AG04450 (cell line): ENCODE measurements at regions not wholly inside any gene's neighbourhood (a gene's known extent, or its start where the extent isn't known, plus 50 kb on each side); places are given as distances from the start of the nearest gene placed in this dataset.

Experiments
- CTCF ChIA-PET: fragments of 300-600, 350-600 bp; formaldehyde crosslinking; extraction: SDS; loops from one replicate; lab custom pipeline; 2022; ENCODE audit warnings: antibody characterized with exemption, inconsistent platforms; lab: Charles Lee
- POLR2A ChIA-PET: fragments of 350-600 bp; formaldehyde crosslinking; extraction: SDS; loops from one replicate; lab custom pipeline; 2021; ENCODE audit warnings: antibody characterized with exemption, inconsistent platforms; lab: Yijun Ruan, JAX
- DNase-seq: peaks from one replicate; pipeline ENCODE4 v3.0.0-alpha.2; 2011; ENCODE audit warnings: low read depth, low spot score
- H3K27ac ChIP-seq: one replicate; pipeline ENCODE4 v1.5.1; 2012; ENCODE audit warnings: low read depth, low read length, control low read depth
- H3K27me3 ChIP-seq: one replicate; pipeline ENCODE4 v1.6.0; 2012; ENCODE audit warnings: low read length; ENCODE audit not compliant: control insufficient read depth, insufficient read depth
- H3K4me3 ChIP-seq: 2 replicates; pipeline ENCODE4 v1.5.1; 2011; ENCODE audit warnings: mild to moderate bottlenecking, low read depth, low read length, control low read depth
- H3K9me3 ChIP-seq: 2 replicates; pipeline ENCODE4 v1.5.1; 2012; ENCODE audit warnings: low read length; ENCODE audit not compliant: control insufficient read depth, insufficient read depth
- TF ChIP-seq, protein P1 (sequence below): IDR thresholded peaks from 2 replicates; pipeline ENCODE4 v1.5.1; 2011; ENCODE audit warnings: low read depth, low read length, control low read depth, inconsistent platforms

DNA sequence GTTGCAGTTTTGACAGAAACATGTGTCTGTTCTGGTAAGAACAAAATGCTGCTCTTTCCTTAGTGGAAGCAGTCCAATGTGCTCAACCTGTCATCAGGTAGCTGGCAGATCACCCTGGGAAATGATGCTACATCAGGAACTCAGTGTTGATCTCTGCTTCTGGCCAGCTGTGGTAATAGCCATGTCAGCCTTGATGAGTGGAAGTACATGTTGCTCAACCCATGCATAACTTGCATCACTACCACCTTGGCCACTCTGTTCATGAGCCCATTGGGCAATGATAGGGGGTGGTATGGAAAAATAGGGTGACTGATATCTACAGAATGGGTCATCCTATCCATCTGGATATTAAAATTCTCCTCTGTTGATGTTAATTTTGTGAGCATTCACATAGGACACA is 411.0 kb downstream of the C12orf50 start:
- Histone ChIP-seq H3K9me3 (no peaks in the 10 kb centered on the region), H3K27me3 (no peaks in the 10 kb centered on the region), H3K4me3 (no peak overlapping the region), H3K27ac (no peak overlapping the region)
- DNase-seq = no peak
- TF ChIP-seq, protein P1, sequence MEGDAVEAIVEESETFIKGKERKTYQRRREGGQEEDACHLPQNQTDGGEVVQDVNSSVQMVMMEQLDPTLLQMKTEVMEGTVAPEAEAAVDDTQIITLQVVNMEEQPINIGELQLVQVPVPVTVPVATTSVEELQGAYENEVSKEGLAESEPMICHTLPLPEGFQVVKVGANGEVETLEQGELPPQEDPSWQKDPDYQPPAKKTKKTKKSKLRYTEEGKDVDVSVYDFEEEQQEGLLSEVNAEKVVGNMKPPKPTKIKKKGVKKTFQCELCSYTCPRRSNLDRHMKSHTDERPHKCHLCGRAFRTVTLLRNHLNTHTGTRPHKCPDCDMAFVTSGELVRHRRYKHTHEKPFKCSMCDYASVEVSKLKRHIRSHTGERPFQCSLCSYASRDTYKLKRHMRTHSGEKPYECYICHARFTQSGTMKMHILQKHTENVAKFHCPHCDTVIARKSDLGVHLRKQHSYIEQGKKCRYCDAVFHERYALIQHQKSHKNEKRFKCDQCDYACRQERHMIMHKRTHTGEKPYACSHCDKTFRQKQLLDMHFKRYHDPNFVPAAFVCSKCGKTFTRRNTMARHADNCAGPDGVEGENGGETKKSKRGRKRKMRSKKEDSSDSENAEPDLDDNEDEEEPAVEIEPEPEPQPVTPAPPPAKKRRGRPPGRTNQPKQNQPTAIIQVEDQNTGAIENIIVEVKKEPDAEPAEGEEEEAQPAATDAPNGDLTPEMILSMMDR = no peak
- POLR2A ChIA-PET = no interaction called here
- CTCF ChIA-PET = no interaction called here

DNA sequence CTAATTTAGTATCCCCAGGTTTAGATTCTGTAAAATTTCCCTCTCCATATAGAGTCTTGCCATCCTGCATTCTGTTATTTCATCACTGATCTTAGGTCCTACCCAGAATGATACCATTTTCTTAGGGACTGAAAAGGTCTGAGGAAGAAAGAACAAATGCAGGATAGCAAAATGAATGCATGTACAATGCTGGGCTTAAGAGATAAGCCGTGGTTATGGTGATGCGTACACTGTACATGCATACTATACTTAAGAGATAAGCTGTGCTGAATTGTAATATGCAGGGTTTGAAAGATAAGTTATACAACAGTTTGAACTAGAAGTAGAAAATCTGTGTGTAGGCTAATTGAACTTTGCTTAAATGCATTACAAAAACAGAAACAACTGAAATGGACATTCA is 416.2 kb downstream of the C12orf50 start:
- no peaks in the 10 kb centered on the region for H3K9me3 ChIP-seq
- POLR2A ChIA-PET = no interaction called here
- DNase-seq = no peak
- H3K4me3 ChIP-seq = no peak overlapping the region
- H3K27ac ChIP-seq = no peak overlapping the region
- no peaks in the 10 kb centered on the region for H3K27me3 ChIP-seq
- CTCF ChIA-PET = no interaction called here
- TF ChIP-seq, protein P1 = no peak

DNA sequence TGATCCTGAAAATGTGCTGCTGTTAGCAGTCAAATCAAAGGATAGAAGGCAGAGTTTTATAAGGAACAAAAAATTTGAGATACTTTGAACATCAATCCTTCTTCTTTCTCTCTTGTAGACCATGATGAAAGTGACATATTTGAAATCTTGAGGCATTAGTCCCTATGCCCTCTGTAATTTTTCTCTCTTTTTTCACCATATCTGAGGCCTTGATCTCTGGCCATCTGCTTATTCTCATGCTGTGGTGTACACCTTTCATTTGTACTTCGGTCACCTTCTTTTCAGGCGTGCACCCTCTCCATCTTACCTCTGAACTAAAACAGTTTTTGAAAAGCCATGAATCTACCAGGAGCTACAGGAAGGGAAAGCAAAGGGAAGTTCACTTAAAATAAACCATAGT is 420.9 kb downstream of the C12orf50 start:
- Histone ChIP-seq H3K4me3 (no peak overlapping the region), H3K27ac (no peak overlapping the region), H3K27me3 (no peaks in the 10 kb centered on the region), H3K9me3 (no peaks in the 10 kb centered on the region)
- ChIA-PET POLR2A (no interaction called here), CTCF (no interaction called here)
- DNase-seq = no peak
- TF ChIP-seq, protein P1 = no peak

DNA sequence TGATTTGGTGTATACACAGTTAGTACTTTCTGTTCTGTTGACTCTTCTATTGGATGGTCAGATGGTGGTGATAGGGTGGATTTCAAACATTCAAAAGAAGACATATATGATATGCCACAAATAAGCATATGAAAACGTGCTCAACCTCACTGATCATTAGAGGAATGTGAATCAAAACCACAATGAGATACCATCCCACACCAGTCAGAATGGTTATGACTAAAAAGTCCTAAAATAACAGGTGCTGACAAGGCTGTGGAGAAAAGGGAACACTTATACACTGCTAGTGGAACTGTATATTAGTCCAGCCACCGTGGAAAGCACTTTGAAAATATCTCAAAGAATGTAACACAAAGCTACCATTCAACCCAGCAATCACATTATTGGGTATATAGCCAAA is 425.5 kb downstream of the C12orf50 start:
- POLR2A ChIA-PET = no interaction called here
- CTCF ChIA-PET = no interaction called here
- TF ChIP-seq, protein P1 = no peak

DNA sequence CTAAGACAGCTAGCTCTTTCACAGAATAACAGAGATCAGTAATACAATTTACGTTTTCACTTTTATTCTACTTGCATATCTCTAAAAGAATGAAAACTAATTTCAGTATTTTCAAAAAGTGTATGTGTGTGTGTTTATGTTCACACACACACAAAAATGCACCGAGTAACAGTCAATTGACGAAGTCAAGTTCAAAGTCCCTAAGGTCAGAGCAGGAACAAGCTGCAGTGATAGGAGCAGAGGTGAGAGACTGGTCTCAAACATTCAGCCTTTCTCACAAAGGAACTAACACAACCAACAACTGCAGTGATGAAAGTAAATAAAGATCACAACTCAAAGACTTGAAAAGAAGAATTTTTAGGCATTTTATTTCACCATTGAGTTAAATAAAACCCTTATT is 429.7 kb downstream of the C12orf50 start:
- POLR2A ChIA-PET = no interaction called here
- TF ChIP-seq, protein P1 = no peak
- CTCF ChIA-PET = no interaction called here
- Histone ChIP-seq H3K27ac (no peak overlapping the region), H3K9me3 (no peaks in the 10 kb centered on the region), H3K4me3 (no peak overlapping the region), H3K27me3 (no peaks in the 10 kb centered on the region)
- DNase-seq = no peak

More for the DNA sequence above, 425.5 kb downstream of the C12orf50 start:
- DNase-seq = no peak
- Histone ChIP-seq H3K9me3 (no peaks in the 10 kb centered on the region), H3K27ac (no peak overlapping the region), H3K27me3 (no peaks in the 10 kb centered on the region), H3K4me3 (no peak overlapping the region)
